HEK293 (cell line): ENCODE measurements at regions not wholly inside any gene's neighbourhood (a gene's known extent, or its start where the extent isn't known, plus 50 kb on each side); places are given as distances from the start of the nearest gene placed in this dataset.

ENCODE experiments used
- CTCF ChIA-PET: fragments of 350-600 bp; formaldehyde crosslinking; extraction: SDS; loops from one replicate; lab custom pipeline; 2021; ENCODE audit warnings: antibody characterized with exemption; lab: Yijun Ruan, JAX
- POLR2A ChIA-PET: fragments of 300-600 bp; formaldehyde crosslinking; extraction: SDS; loops from one replicate; lab custom pipeline; 2020; ENCODE audit warnings: antibody characterized with exemption, inconsistent platforms; lab: Yijun Ruan, JAX
- H3K27ac ChIP-seq: fragments of 200-500 bp; sonication (Bioruptor generic); 2 replicates; pipeline ENCODE4 v1.5.1; 2014; ENCODE audit warnings: low read depth, low read length, control low read depth, inconsistent platforms; ENCODE audit errors: extremely low read depth
- H3K36me3 ChIP-seq, 2 experiments: fragments of 200-500 bp in 1 of 2; sonication (Bioruptor generic) in 1 of 2; 1 replicate in 1 of 2; 2 replicates in 1 of 2; pipeline ENCODE4 v1.5.1; 2014 to 2017; ENCODE audit warnings: inconsistent platforms in 2 of 2, low read length in 2 of 2; ENCODE audit not compliant: control insufficient read depth in 2 of 2, insufficient read depth in 1 of 2
- H3K4me1 ChIP-seq: fragments of 200-500 bp; sonication (Bioruptor generic); 2 replicates; pipeline ENCODE4 v1.5.1; 2014; ENCODE audit warnings: mild to moderate bottlenecking, low read length, inconsistent platforms; ENCODE audit not compliant: control insufficient read depth, insufficient read depth
- H3K4me3 ChIP-seq: 2 replicates; pipeline ENCODE4 v1.5.1; 2011; ENCODE audit warnings: low read depth, mild to moderate bottlenecking, control low read depth, low read length, moderate library complexity
- H3K9me3 ChIP-seq: fragments of 200-500 bp; sonication (Bioruptor generic); 2 replicates; pipeline ENCODE4 v1.5.1; 2014; ENCODE audit warnings: low read depth, low read length, inconsistent platforms; ENCODE audit not compliant: control insufficient read depth, insufficient read depth
- FEZF1 ChIP-seq: fragments of 450-650 bp; formaldehyde crosslinking; IDR thresholded peaks from 2 replicates; pipeline ENCODE4 v1.5.1; 2016; ENCODE audit warnings: missing biosample characterization, missing genetic modification characterization
- ZBTB7A ChIP-seq: fragments of 450-650 bp; formaldehyde crosslinking; IDR thresholded peaks from 2 replicates; pipeline ENCODE4 v1.5.1; 2016; ENCODE audit warnings: low read depth, missing biosample characterization, missing genetic modification characterization
- ZNF174 ChIP-seq: fragments of 450-650 bp; formaldehyde crosslinking; IDR thresholded peaks from 2 replicates; pipeline ENCODE4 v1.5.0; 2017; ENCODE audit warnings: missing biosample characterization, mild to moderate bottlenecking, missing genetic modification characterization
- ZNF211 ChIP-seq: fragments of 450-650 bp; formaldehyde crosslinking; IDR thresholded peaks from 2 replicates; pipeline ENCODE4 v1.5.1; 2016; ENCODE audit warnings: low read depth, missing biosample characterization, missing genetic modification characterization
- ZNF391 ChIP-seq: fragments of 450-650 bp; formaldehyde crosslinking; IDR thresholded peaks from 2 replicates; pipeline ENCODE4 v1.5.1; 2016; ENCODE audit warnings: low read depth, missing biosample characterization, missing genetic modification characterization, borderline replicate concordance
- ZNF785 ChIP-seq: fragments of 450-650 bp; formaldehyde crosslinking; IDR thresholded peaks from 2 replicates; pipeline ENCODE4 v1.5.1; 2016; ENCODE audit warnings: missing biosample characterization, missing genetic modification characterization
- ZNF792 ChIP-seq: fragments of 450-650 bp; formaldehyde crosslinking; IDR thresholded peaks from 2 replicates; pipeline ENCODE4 v1.5.1; 2016; ENCODE audit warnings: missing biosample characterization, missing genetic modification characterization
- TF ChIP-seq, protein P1 (sequence below): fragments of 450-650 bp; formaldehyde crosslinking; IDR thresholded peaks from 2 replicates; pipeline ENCODE4 v1.5.1; 2016; ENCODE audit warnings: missing biosample characterization, missing genetic modification characterization
- TF ChIP-seq, protein P2 (sequence below): fragments of 450-650 bp; formaldehyde crosslinking; IDR thresholded peaks from 2 replicates; pipeline ENCODE4 v1.5.1; 2016; ENCODE audit warnings: missing biosample characterization, missing genetic modification characterization
- TF ChIP-seq, protein P3 (sequence below): fragments of 450-650 bp; formaldehyde crosslinking; IDR thresholded peaks from 2 replicates; pipeline ENCODE4 v1.5.1; 2016; ENCODE audit warnings: missing biosample characterization, missing genetic modification characterization

DNA sequence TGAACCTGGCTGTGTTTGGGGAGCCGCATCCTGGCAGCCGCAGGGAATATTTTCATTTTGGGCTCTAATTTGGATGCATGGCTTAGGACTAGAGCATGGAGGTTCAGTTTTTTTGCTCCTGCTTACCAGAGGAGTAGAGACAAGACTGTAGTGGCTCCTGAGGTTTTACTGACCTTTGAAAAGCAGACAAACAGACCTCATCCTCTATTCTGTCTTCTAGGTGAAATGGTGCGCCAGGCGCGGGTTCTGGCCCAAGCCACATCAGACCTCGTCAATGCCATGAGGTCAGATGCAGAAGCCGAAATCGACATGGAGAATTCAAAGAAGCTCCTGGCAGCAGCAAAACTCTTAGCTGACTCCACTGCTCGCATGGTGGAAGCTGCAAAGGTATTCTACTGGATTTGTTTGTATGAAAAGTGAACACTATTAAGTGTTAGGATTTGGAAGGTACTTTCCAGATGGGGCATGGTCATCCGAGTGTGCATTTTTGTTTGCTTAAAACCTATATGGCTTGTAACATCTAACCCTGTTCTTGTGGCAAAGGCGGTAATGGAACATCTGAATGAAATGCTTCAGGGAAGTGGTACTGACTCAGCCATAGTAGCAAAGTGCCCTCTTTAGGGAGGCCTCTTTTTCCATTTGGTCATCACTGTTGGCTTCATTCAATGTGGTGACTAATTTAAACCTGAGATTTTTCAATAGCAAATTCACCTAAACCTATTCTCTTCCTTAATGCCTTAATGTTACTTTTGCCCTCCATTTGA is 330.7 kb upstream of the TPM1 start:
- H3K4me3 ChIP-seq = no peak overlapping the region
- H3K36me3 ChIP-seq = no peaks in the 10 kb centered on the region

DNA sequence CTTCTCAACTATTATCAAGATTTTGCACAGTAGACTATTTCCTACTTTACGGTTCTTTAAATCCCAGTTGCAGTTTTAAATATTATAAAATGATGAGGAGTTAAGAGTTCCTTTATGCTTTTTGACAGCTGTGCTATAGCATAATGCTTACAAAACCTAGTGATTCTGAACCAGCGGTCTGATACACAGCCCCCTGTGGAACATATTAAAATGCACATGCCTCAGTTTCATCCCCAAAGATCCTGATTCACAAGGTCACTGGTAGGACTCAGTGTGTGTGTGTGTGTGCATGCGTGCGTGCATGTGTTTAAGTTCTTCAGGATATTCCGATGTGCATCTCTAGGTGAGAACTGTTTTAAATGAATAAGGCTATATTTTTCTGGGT is 330.1 kb upstream of the TPM1 start:
- POLR2A ChIA-PET = no interaction called here
- Histone ChIP-seq H3K36me3 (no peaks in the 10 kb centered on the region), H3K4me3 (no peak overlapping the region)
- CTCF ChIA-PET = no interaction called here
- TF ChIP-seq ZNF391 (tag by site-specific recombination) = no peak
- no peak for TF ChIP-seq ZNF211 (tag by site-specific recombination)
- TF ChIP-seq ZNF785 = no peak
- TF ChIP-seq, protein P1, sequence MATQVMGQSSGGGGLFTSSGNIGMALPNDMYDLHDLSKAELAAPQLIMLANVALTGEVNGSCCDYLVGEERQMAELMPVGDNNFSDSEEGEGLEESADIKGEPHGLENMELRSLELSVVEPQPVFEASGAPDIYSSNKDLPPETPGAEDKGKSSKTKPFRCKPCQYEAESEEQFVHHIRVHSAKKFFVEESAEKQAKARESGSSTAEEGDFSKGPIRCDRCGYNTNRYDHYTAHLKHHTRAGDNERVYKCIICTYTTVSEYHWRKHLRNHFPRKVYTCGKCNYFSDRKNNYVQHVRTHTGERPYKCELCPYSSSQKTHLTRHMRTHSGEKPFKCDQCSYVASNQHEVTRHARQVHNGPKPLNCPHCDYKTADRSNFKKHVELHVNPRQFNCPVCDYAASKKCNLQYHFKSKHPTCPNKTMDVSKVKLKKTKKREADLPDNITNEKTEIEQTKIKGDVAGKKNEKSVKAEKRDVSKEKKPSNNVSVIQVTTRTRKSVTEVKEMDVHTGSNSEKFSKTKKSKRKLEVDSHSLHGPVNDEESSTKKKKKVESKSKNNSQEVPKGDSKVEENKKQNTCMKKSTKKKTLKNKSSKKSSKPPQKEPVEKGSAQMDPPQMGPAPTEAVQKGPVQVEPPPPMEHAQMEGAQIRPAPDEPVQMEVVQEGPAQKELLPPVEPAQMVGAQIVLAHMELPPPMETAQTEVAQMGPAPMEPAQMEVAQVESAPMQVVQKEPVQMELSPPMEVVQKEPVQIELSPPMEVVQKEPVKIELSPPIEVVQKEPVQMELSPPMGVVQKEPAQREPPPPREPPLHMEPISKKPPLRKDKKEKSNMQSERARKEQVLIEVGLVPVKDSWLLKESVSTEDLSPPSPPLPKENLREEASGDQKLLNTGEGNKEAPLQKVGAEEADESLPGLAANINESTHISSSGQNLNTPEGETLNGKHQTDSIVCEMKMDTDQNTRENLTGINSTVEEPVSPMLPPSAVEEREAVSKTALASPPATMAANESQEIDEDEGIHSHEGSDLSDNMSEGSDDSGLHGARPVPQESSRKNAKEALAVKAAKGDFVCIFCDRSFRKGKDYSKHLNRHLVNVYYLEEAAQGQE (tag by site-specific recombination) = no peak
- TF ChIP-seq, protein P2, sequence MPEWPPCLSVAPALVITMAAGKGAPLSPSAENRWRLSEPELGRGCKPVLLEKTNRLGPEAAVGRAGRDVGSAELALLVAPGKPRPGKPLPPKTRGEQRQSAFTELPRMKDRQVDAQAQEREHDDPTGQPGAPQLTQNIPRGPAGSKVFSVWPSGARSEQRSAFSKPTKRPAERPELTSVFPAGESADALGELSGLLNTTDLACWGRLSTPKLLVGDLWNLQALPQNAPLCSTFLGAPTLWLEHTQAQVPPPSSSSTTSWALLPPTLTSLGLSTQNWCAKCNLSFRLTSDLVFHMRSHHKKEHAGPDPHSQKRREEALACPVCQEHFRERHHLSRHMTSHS = no peak
- TF ChIP-seq, all 188 proteins: peak for 0
- Histone ChIP-seq H3K9me3 (no peaks in the 10 kb centered on the region), H3K27ac (no peak overlapping the region), H3K4me1 (no peaks in the 10 kb centered on the region)

More for the DNA sequence above, 330.7 kb upstream of the TPM1 start:
- ChIA-PET POLR2A (no interaction called here), CTCF (no interaction called here)
- Histone ChIP-seq H3K27ac (no peak overlapping the region), H3K4me1 (no peaks in the 10 kb centered on the region), H3K9me3 (no peaks in the 10 kb centered on the region)
- TF ChIP-seq, protein P3, sequence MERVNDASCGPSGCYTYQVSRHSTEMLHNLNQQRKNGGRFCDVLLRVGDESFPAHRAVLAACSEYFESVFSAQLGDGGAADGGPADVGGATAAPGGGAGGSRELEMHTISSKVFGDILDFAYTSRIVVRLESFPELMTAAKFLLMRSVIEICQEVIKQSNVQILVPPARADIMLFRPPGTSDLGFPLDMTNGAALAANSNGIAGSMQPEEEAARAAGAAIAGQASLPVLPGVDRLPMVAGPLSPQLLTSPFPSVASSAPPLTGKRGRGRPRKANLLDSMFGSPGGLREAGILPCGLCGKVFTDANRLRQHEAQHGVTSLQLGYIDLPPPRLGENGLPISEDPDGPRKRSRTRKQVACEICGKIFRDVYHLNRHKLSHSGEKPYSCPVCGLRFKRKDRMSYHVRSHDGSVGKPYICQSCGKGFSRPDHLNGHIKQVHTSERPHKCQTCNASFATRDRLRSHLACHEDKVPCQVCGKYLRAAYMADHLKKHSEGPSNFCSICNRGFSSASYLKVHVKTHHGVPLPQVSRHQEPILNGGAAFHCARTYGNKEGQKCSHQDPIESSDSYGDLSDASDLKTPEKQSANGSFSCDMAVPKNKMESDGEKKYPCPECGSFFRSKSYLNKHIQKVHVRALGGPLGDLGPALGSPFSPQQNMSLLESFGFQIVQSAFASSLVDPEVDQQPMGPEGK (tag by site-specific recombination) = no peak
- TF ChIP-seq ZBTB7A (tag by site-specific recombination) (no peak), ZNF792 (no peak), ZNF174 (tag by site-specific recombination) (no peak)

DNA sequence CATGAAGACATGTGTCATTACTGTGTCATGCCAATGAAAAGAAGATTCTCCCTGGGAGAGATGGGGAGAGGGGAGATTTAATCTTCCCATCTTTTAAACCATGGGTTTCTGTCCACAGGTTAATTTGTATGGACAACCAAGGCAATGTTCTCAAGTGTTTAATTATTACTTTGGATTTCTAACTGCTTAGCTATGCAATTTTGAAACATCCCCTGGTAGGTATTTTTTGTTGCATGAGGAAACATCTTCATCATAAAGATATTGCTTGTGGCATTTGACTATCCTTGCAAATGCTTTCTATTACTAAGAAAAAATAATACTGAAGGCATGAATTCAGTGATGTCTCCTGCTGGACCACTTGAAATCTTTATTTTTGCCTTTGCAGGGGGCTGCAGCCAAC is 326.6 kb upstream of the TPM1 start:
- no peaks in the 10 kb centered on the region for H3K36me3 ChIP-seq
- no peak overlapping the region for H3K4me3 ChIP-seq
- H3K27ac ChIP-seq = no peak overlapping the region
- no peaks in the 10 kb centered on the region for H3K9me3 ChIP-seq
- POLR2A ChIA-PET = no interaction called here
- TF ChIP-seq, protein P2 = no peak
- TF ChIP-seq FEZF1 = no peak
- TF ChIP-seq, all 188 proteins: peak for 0
- CTCF ChIA-PET = interaction anchor here (1.1 kb wide), 1 partner anchor 27 kb away, joined by 3 read pairs; no protein-coding TSS in a partner anchor
- no peaks in the 10 kb centered on the region for H3K4me1 ChIP-seq
